Neuron (in vitro differentiated cells): ENCODE measurements at regions not wholly inside any gene's neighbourhood (a gene's known extent, or its start where the extent isn't known, plus 50 kb on each side); places are given as distances from the start of the nearest gene placed in this dataset.
"Not testable (repeated sequence)": the region's sequence is repeated elsewhere in the genome, so short reads cannot be mapped to it uniquely, and the experiment has no call there.

Source experiments
- H2AFZ ChIP-seq: one replicate; pipeline ENCODE4 v1.6.1; 2013; ENCODE audit warnings: low read depth, mild to moderate bottlenecking, inconsistent platforms, low read length, moderate library complexity
- H3K27me3 ChIP-seq: one replicate; pipeline ENCODE4 v1.6.1; 2013; ENCODE audit warnings: low read length; ENCODE audit not compliant: insufficient read depth
- H3K36me3 ChIP-seq: one replicate; pipeline ENCODE4 v1.6.1; 2013; ENCODE audit warnings: low read length; ENCODE audit not compliant: insufficient read depth
- H3K4me1 ChIP-seq: one replicate; pipeline ENCODE4 v1.6.1; 2013; ENCODE audit warnings: low read length; ENCODE audit not compliant: insufficient read depth
- H3K4me3 ChIP-seq: 2 replicates; pipeline ENCODE4 v1.5.1; 2013; ENCODE audit warnings: mild to moderate bottlenecking, low read length, moderate library complexity
- H3K9me3 ChIP-seq: one replicate; pipeline ENCODE4 v1.6.1; 2013; ENCODE audit warnings: low read length

DNA sequence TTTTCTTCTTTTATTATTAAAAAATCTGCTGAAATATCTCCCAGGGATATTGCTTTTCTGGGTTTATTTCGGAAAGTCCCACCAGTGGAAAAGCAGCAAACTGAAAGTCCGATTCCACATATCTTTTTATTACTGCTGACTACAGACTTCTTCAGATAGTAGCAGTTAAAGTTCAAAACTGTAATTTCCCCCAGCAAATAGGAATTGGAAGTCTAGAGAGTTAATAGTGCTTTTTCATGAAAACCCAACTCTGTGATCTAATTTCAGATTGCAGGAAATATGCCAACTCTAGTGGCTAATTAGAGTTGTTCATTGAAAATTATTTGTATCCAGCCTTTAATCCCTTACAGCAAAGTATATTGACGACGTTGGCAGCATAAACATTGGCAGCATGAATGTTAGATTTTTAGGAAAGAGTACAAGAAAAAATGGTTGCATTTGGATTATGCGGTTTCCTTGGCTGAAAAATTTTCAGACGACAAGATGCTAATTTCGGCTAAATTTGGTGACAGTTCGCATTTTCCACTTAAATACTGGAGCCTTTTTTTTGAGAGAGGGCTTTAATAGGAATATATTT, 472.9 kb upstream of the CBLB start:
- no peaks in the 10 kb centered on the region for H3K27me3 ChIP-seq
- H3K9me3 ChIP-seq, result no peaks in the 10 kb centered on the region
- no peak overlapping the region for H2AFZ ChIP-seq
- no peak overlapping the region for H3K4me3 ChIP-seq
- H3K4me1 ChIP-seq, result peaks cover 7% of the 10 kb centered on the region
- H3K36me3 ChIP-seq, result no peaks in the 10 kb centered on the region

DNA sequence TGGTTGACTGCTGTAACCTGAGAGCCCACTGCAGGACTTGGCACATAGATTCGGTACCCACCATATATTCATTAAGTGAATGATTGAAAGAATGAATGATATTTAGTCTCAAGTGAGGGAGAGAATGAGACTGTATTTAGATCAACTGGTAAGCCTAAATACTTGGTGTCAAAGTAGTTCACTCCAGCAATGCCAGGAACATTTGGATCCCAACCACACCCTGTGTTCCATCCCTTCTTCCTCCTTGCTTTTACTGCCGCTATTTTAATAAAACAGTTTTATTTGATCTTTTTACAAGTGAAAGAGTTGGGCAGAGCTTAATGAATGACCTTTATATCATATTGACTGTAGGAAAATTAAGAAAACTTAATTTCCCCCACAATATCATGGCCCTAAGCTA, 473.6 kb upstream of the CBLB start:
- Histone ChIP-seq H3K27me3 (no peaks in the 10 kb centered on the region), H3K9me3 (no peaks in the 10 kb centered on the region), H3K36me3 (no peaks in the 10 kb centered on the region), H3K4me1 (peaks cover 7% of the 10 kb centered on the region), H3K4me3 (no peak overlapping the region), H2AFZ (no peak overlapping the region)

DNA sequence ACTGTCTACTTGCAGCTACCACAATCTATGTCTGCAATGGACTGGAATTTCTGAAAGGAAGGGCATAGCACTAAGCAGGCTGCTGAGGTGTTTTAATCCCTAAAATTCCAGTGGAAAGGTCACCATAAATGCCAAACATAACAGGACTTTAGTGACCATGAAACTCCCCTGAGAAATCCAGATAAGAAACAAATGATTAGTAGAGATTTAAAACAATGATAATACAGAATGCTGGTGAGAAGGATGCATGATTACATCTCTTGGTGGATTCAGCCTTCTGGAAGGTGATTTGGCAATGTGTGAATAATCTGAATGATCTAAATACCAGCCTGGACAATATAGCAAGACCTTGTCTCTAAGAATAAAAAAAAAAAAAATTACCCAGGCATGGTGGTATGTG, 475.0 kb upstream of the CBLB start:
- Histone ChIP-seq H2AFZ (no peak overlapping the region), H3K36me3 (no peaks in the 10 kb centered on the region), H3K27me3 (no peaks in the 10 kb centered on the region), H3K4me1 (peaks cover 7% of the 10 kb centered on the region), H3K4me3 (no peak overlapping the region), H3K9me3 (no peaks in the 10 kb centered on the region)

DNA sequence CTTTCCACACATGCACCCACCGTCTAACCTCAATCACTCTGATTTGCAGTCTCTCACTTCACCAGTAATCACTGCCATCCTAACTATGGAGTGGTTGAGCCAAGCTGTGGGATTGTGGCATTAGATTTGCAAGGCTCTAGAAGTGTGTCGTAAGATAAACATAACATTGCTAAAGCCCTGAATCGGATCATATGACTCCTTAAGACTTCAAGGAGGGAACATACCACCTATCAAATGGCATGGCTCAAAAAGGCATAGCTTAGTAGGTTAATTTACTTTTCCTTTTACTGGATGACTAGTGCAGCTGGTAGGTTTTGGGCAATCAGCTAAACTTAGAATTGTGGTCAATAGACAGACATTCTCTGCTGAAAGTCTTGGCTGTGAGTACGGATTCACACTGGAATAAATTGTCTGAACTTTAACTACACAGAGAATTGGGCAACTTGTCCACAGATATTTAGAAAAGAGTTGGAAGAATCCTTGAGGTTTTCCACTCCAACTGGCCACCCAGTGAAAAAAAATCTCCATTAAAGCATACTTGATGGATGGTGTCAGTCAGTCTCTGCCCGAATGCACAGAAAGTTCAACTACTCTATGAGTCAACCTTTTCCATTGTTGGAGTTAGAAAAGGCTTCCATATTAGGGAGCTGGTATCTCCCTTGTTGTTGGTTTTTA, 476.7 kb upstream of the CBLB start:
- H3K4me1 ChIP-seq, result peaks cover 7% of the 10 kb centered on the region
- no peaks in the 10 kb centered on the region for H3K27me3 ChIP-seq
- H3K4me3 ChIP-seq, result no peak overlapping the region
- no peaks in the 10 kb centered on the region for H3K36me3 ChIP-seq
- no peaks in the 10 kb centered on the region for H3K9me3 ChIP-seq
- no peak overlapping the region for H2AFZ ChIP-seq

DNA sequence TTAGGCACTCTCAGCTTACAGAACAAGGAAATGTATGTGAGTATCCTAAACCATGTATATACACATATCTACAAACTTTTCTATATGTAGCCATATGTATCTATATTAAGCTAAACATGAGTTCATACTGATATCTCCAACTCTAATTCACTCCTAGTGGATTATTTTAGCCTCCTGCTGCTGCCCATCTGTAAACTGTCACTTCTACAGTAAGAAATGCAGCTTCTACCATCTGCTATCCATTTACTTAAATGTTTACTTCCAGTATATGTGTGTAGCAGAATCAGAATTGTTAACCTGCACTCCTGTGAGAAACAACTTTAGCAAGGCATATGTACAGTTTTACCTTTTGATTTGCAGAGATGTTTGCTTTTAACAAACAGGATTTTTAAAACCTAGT, 478.5 kb upstream of the CBLB start:
- H3K36me3 ChIP-seq, result no peaks in the 10 kb centered on the region
- no peaks in the 10 kb centered on the region for H3K9me3 ChIP-seq
- H3K4me3 ChIP-seq, result no peak overlapping the region
- no peaks in the 10 kb centered on the region for H3K4me1 ChIP-seq
- H3K27me3 ChIP-seq, result no peaks in the 10 kb centered on the region
- H2AFZ ChIP-seq, result no peak overlapping the region

DNA sequence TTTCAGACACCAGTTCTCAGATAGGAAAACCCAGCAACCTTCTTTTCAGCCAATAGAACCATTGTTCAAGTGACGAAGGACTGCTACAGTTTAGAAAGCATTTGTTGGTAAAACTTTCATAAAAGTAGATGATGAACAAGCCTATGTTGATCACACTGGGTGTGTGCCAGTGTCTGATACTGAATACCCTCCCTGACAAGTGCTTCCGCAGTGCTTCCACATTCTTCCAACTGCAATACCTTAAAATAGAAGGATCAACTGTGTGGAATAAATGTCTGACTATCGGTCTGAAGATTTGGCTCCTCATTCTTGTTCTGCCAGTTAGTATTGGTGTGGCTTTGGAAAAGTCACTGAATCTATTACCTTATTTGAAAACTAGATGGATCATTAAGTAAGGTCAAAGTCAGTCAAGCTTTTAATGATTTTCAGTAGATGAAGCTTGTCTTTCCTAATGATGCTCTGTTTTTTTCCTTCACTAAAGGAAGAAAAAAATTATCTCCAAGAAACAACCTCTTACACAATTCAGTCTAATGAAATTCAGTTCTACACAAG, 479.4 kb upstream of the CBLB start:
- H3K4me1 ChIP-seq, result no peaks in the 10 kb centered on the region
- H3K36me3 ChIP-seq, result no peaks in the 10 kb centered on the region
- no peak overlapping the region for H2AFZ ChIP-seq
- H3K4me3 ChIP-seq, result no peak overlapping the region
- H3K27me3 ChIP-seq, result no peaks in the 10 kb centered on the region
- no peaks in the 10 kb centered on the region for H3K9me3 ChIP-seq

DNA sequence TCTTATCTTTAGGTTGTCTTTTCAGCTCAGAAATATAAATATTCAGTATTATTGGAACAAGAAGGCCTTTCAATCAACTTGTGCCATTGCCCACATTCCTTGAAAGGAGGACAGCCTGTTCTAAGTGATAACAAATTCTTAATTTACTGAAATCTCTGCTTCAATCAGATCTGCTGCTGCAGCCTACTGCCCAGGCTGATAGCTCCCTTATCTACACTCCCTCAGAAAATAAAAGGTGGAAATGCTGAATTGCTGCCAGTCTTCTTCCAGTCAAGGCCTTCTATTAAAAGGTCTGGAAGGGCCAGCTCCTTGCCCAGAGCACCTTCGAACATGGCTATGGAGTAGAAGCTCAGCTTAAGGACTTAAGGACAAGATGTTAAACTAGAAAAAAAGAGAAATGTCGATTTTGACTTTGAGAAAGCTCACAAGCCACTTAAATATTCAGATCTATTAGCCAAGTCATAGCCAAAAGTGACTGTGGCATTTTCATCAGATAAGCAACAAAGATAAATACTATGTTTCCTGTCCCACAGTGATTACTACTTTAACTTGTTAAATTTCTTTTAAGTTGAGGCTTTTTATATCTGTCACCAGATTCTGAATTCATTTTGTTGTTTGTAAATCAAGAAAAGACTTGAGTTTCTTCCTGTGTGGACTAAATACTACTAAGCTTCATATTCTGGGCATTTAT, 480.5 kb upstream of the CBLB start:
- Histone ChIP-seq H3K9me3 (no peaks in the 10 kb centered on the region), H3K4me1 (no peaks in the 10 kb centered on the region), H2AFZ (no peak overlapping the region), H3K27me3 (no peaks in the 10 kb centered on the region), H3K4me3 (no peak overlapping the region), H3K36me3 (no peaks in the 10 kb centered on the region)

DNA sequence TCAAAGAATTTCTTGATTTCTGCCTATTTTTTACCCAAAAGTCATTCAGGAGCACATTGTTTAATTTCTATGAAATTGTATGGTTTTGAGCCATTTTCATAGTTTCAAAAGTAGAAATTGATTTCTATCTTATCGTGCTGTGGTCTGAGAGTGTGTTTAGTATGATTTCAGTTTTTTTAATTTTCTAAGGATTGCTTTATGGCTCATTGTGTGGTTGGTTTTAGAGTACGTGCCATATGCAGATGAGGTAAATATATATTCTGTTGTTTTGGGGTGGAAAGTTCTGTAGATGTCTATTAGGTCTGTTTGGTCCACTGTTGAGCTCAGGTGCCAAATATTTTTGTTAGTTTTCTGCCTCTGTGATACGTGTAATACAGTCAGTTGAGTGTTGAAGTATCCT, 487.1 kb upstream of the CBLB start:
- Histone ChIP-seq H3K4me3 (no peak overlapping the region), H3K9me3 (no peaks in the 10 kb centered on the region), H3K27me3 (no peaks in the 10 kb centered on the region), H3K4me1 (no peaks in the 10 kb centered on the region), H2AFZ (no peak overlapping the region), H3K36me3 (no peaks in the 10 kb centered on the region)

DNA sequence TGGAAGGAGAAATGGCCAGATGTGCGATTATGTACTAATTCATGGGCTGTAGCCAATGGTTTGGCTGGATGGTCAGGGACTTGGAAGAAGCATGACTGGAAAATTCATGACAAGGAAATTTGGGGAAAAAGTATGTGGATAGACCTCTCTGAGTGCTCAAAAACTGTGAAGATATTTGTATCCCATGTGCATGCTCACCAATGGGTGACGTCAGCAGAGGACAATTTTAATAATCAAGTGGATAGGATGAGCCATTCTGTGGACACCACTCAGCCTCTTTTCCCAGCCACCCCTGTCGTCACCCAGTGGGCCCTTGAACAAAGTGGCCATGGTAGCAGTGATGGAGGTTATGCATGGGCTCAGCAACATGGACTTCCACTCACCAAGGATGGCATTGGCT, 490.9 kb upstream of the CBLB start:
- no peaks in the 10 kb centered on the region for H3K4me1 ChIP-seq
- no peaks in the 10 kb centered on the region for H3K36me3 ChIP-seq
- no peak overlapping the region for H3K4me3 ChIP-seq

DNA sequence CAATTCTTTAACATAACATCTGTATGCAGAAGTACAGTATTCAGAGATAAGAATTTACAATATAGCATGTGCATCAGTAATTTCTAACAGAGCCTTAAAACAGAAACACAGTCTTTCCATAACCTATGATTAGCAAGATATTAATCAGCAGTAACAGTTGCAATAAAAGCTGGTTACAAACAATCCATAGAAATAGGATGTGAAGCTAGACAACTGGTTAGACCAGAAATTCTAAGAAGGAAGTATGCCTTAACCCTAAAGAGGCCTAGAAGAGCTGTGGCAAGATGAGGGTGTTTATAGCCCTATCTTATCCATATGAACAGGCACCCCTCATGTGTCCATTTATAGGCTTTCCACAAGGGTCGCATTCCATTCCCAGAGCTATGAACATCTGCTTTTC, 492.1 kb upstream of the CBLB start:
- not testable (repeated sequence) for H3K4me1 ChIP-seq, H2AFZ ChIP-seq, H3K36me3 ChIP-seq, H3K4me3 ChIP-seq, H3K9me3 ChIP-seq, H3K27me3 ChIP-seq

More for the DNA sequence above, 490.9 kb upstream of the CBLB start:
- H3K27me3 ChIP-seq, result no peaks in the 10 kb centered on the region
- no peaks in the 10 kb centered on the region for H3K9me3 ChIP-seq
- H2AFZ ChIP-seq, result no peak overlapping the region

DNA sequence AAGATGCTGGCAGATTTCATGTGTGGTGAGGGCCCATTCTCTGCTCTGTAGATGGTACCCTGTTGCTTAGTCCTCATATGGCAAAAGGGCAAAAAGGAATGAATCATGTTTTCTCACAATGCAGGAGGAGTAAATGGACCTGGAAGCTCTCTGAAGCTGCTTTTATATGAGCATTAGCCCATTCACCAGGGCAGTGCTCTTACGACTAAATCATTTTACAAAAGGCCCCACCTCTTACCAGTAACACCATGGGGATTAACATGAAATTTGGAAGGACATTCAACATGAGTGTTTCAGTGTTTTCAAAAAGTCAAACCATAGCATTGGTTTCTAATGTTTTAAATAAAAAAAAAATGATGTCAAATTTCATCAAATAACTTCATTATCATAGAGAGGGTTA, 495.7 kb upstream of the CBLB start:
- Histone ChIP-seq H3K4me3 (no peak overlapping the region), H3K9me3 (no peaks in the 10 kb centered on the region), H3K4me1 (no peaks in the 10 kb centered on the region), H2AFZ (no peak overlapping the region), H3K27me3 (no peaks in the 10 kb centered on the region), H3K36me3 (no peaks in the 10 kb centered on the region)

DNA sequence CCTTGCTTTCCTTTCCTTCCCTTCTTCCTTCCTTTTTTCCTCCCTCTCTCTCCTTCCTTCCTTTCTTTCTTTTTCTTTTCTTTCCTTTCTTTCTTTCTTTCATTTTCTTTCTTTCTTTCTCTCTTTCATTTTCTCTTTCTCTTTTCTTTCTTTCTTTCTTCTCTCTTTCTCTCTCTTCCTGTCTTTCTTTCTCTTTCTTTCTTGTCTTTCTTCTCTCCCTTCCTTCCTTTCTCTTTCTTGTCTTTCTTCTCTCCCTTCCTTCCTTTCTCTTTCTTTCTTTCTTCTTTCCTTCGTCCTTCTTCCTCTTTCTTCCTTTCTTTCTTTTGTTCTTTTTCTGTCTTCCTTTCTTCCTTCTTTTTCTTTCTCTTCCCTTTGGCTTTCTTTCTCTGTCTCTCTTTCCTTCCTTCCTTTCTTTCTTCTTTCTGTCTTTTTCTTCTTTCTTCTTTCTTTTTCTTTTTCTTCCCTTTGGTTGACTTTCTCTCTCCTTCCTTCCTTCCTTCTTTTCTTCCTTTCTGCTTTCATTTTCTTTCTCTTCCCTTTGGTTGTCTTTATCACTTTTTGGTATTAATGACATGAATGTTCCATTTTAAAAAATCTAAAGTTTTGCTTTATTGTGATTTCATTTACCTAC, 496.4 kb upstream of the CBLB start:
- Histone ChIP-seq H3K4me3 (no peak overlapping the region), H3K36me3 (no peaks in the 10 kb centered on the region), H3K27me3 (no peaks in the 10 kb centered on the region), H3K4me1 (no peaks in the 10 kb centered on the region), H3K9me3 (no peaks in the 10 kb centered on the region), H2AFZ (no peak overlapping the region)

DNA sequence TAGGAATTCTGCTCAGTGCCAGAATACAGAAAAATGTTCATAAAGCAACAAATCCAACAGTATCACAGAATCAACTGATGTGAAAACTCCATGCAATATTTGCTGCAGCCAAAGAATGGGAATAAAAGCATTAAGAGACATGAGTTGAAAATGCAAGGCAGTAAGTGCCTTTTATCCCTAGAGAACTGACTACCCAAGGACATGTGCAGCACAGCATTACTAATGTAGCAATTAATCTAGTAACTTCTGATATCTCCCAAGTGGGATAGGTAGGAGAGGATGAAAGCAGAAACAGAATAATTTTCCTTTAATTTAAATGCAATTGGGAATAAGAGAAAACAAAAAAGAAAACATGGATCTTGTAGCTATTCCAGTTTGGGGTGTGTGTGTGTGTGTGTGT, 497.5 kb upstream of the CBLB start:
- no peak overlapping the region for H2AFZ ChIP-seq
- no peaks in the 10 kb centered on the region for H3K36me3 ChIP-seq
- no peak overlapping the region for H3K4me3 ChIP-seq
- no peaks in the 10 kb centered on the region for H3K9me3 ChIP-seq
- no peaks in the 10 kb centered on the region for H3K4me1 ChIP-seq
- no peaks in the 10 kb centered on the region for H3K27me3 ChIP-seq
